GM20000 (cell line): ENCODE measurements at regions not wholly inside any gene's neighbourhood (a gene's known extent, or its start where the extent isn't known, plus 50 kb on each side); places are given as distances from the start of the nearest gene placed in this dataset.

Experiments used
- DNase-seq: peaks from one replicate; pipeline ENCODE4 v3.0.0; 2012; ENCODE audit warnings: low spot score
- TF ChIP-seq, protein P1 (sequence below): IDR thresholded peaks from 2 replicates; pipeline ENCODE4 v1.5.1; 2012; ENCODE audit warnings: mild to moderate bottlenecking, control low read depth; ENCODE audit errors: extremely low read depth, missing control alignments

DNA sequence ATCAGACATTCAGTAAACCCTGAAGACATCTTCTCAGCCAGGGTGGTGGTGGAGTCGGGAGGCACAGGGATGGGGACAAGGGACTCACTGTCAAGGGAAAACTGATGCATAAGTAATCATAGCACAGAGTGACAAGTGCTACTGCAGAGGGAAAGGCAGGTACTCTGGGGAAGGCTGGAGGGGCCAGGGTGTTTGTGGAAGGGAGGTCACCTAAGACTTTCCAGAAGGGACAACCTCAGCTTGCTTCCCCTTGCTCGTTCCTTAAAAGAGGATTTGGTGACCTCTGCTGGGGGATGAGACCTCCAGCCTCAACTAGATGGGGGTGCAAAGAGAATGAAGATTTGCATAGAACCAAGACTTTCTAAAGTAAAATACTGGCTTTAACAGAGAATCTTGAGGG, 99.5 kb downstream of the SLC4A3 start:
- DNase-seq, result no peak
- TF ChIP-seq, protein P1, sequence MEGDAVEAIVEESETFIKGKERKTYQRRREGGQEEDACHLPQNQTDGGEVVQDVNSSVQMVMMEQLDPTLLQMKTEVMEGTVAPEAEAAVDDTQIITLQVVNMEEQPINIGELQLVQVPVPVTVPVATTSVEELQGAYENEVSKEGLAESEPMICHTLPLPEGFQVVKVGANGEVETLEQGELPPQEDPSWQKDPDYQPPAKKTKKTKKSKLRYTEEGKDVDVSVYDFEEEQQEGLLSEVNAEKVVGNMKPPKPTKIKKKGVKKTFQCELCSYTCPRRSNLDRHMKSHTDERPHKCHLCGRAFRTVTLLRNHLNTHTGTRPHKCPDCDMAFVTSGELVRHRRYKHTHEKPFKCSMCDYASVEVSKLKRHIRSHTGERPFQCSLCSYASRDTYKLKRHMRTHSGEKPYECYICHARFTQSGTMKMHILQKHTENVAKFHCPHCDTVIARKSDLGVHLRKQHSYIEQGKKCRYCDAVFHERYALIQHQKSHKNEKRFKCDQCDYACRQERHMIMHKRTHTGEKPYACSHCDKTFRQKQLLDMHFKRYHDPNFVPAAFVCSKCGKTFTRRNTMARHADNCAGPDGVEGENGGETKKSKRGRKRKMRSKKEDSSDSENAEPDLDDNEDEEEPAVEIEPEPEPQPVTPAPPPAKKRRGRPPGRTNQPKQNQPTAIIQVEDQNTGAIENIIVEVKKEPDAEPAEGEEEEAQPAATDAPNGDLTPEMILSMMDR, result no peak

DNA sequence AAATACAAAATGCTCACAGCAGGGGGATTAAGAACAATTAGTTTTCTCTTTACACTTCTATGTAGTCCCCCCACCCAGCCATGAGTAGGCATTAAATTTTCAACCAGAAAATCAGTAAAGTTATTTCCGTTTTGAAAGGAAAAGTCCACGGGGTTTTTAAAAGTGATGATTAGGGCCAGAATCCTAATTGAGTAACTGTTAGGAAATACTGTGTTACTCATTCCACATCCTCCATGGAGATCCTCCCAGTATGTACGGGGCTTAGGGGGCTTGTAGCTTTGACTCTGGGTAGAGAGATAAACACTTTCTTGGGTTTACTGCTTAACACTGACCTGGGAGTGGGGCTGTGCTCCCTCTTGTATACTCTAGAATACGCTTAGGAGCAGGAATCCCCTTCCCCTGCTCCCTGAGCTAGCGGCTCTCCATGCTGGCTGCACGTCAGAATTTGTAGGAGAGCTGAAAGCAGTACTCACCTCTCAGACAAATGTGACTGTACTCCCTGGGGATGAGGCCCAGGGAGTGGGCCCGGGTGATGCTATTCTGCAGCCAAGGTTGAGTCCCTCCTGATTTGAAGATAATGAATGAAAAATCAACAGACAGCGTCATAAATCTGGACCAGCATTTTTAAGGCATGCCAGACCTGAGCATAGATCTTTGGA, 100.5 kb downstream of the SLC4A3 start:
- no peak for DNase-seq
- TF ChIP-seq, protein P1, result no peak

DNA sequence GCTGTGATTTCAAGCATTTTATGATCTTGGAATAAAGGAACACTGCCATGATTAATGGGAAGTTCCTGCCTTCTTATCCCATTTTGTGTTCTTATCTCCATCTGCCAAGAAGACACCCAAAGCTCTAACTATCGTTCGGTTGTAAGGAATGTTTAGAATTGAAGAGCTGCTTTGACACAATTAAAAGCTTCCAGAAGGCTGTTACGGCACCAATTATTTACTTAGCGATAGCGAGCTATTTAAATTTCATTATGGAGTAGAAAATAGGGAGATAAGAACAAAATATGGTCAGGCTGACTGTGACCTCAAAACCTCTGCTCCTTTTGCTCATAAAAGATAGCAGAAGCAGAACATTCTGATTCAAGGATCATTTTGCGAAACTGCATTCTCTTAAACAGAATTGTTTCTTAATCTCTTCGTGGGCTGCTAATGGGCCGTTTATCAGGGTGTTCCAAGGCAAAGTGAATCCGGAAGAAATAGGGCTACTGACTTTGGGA, 101.6 kb downstream of the SLC4A3 start:
- TF ChIP-seq, protein P1, result no peak
- DNase-seq, result no peak

DNA sequence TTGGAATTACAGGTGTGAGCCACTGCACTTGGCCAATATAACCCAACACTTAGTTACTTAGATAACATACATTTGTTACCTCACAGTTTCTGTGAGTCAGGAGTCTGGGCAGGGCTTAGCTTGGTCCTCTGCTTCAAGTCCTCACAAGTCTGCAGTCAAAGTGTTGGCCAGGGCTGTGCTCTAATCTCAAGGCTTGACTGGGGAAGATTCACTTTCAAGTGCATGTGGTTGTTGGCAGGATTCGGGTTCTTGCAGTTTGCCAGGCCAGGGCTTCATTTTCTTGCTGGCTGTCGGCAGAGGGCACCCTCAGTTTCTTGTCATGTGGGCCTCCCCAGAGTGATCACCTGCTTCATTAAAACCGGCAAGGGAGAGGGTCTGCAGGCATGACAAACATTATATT, 103.7 kb downstream of the SLC4A3 start:
- no peak for DNase-seq
- TF ChIP-seq, protein P1, result no peak

DNA sequence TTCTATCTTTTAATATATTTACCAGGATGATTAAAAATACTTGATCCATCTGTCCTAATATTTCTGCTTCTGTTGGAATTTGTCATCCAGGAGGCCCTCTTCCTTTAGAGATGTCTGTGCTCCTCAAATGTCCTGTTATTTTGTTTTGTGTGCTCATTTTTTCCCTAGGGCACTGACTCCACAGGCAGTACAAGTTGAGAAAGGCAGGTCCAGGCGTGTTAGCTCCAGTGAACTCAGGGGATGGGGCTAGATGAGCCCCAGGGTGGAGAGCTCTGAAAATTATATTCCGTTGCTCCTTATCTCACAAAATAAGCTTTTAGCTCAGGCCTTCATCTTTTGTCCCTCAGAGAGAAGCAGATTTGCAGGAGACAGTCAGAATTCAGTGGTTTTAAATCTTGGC, 105.7 kb downstream of the SLC4A3 start:
- TF ChIP-seq, protein P1, result no peak
- DNase-seq, result no peak

DNA sequence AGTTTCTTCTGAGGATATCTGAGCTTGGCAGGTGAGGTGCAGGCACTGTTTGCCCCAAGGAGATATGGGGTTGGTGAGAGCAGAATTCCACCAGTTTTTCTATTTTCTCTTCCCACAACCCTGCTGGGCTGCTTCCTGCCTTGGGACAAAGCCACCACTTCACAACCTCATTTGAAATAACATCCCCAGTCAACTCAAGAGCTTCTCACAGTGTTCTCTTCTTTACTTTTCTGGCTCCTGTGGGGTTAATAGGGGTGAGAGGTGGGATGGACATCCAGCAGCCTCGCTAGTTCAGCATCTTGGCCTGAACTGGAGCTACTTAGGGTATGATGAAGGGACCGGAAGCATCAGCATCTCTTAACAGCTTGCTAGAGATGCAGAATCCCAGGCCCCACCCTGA, 106.3 kb downstream of the SLC4A3 start:
- no peak for DNase-seq
- TF ChIP-seq, protein P1, result no peak

DNA sequence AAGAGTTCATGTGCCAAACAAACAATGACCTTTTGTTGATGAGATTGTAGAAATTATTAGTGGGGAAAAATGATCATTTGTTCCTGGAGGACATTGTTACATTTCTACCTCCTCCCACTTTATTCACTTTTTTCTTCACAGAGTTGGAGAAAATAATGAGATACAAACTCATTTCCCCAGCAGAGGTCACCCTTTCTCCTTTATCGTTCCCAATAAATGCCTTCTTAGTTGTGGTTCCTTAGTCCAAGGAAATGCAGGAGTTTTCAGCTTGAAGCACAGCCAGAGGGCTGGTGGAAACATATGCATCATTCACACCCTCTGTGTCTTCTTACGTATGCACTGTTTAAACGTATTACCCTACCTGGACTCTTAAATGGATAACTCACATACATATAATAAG, 108.8 kb downstream of the SLC4A3 start:
- peak; percentile 24 for DNase-seq
- TF ChIP-seq, protein P1, result no peak
